KG1 (cell line): ENCODE measurements at regions not wholly inside any gene's neighbourhood (a gene's known extent, or its start where the extent isn't known, plus 50 kb on each side); places are given as distances from the start of the nearest gene placed in this dataset.
"Not testable (repeated sequence)": the region's sequence is repeated elsewhere in the genome, so short reads cannot be mapped to it uniquely, and the experiment has no call there.

Source experiments
- DNase-seq: peaks from one replicate; lab custom pipeline; 2025; lab: John Stamatoyannopoulos, UW

GRCh38 chr22:27312966-27313855 is 488.3 kb downstream of the MN1 start:
- no peak for DNase-seq

- DNase-seq = no peak
Observed at GRCh38 chr22:27314276-27314807, 487.2 kb downstream of the MN1 start.

GRCh38 chr22:27315833-27316232 is 485.7 kb downstream of the MN1 start:
- DNase-seq = no peak

- no peak for DNase-seq
Observed at GRCh38 chr22:27317096-27317495, 484.5 kb downstream of the MN1 start.

GRCh38 chr22:27317971-27318428 is 483.6 kb downstream of the MN1 start:
- no peak for DNase-seq

GRCh38 chr22:27318516-27318915 is 483.0 kb downstream of the MN1 start:
- DNase-seq = no peak

- DNase-seq = no peak
Observed at GRCh38 chr22:27323661-27324060, 477.9 kb downstream of the MN1 start.

- not testable (repeated sequence) for DNase-seq
Observed at GRCh38 chr22:27324908-27325307, 476.6 kb downstream of the MN1 start.

- DNase-seq = no peak
Observed at GRCh38 chr22:27327497-27327896, 474.1 kb downstream of the MN1 start.

- DNase-seq = no peak
Observed at GRCh38 chr22:27327981-27328721, 473.4 kb downstream of the MN1 start.

- DNase-seq = no peak
Observed at GRCh38 chr22:27329131-27329850, 472.3 kb downstream of the MN1 start.

- no peak for DNase-seq
Observed at GRCh38 chr22:27329966-27330645, 471.4 kb downstream of the MN1 start.

- no peak for DNase-seq
Observed at GRCh38 chr22:27331526-27332281, 469.9 kb downstream of the MN1 start.

- no peak for DNase-seq
Observed at GRCh38 chr22:27335102-27335660, 466.4 kb downstream of the MN1 start.

GRCh38 chr22:27336151-27337090 is 465.1 kb downstream of the MN1 start:
- DNase-seq = no peak

- DNase-seq = no peak
Observed at GRCh38 chr22:27337676-27338075, 463.9 kb downstream of the MN1 start.

GRCh38 chr22:27340047-27340446 is 461.5 kb downstream of the MN1 start:
- DNase-seq = no peak

GRCh38 chr22:27344546-27344945 is 457.0 kb downstream of the MN1 start:
- no peak for DNase-seq

- no peak for DNase-seq
Observed at GRCh38 chr22:27345691-27346090, 455.9 kb downstream of the MN1 start.
